Nephron (organoid): ENCODE measurements at regions not wholly inside any gene's neighbourhood (a gene's known extent, or its start where the extent isn't known, plus 50 kb on each side); places are given as distances from the start of the nearest gene placed in this dataset.

Source experiments
- H3K27ac Mint-ChIP-seq, 3 experiments: 2 replicates each; pipeline ENCODE4 v1.8.0; 2020; ENCODE audit warnings: mixed read lengths in 3 of 3, mild to moderate bottlenecking in 2 of 3, moderate library complexity in 1 of 3
- H3K27me3 Mint-ChIP-seq: 2 replicates; pipeline ENCODE4 v1.8.0; 2021; ENCODE audit warnings: low read depth, mild to moderate bottlenecking, moderate library complexity, mixed read lengths
- H3K36me3 Mint-ChIP-seq: 2 replicates; pipeline ENCODE4 v1.8.0; 2020; ENCODE audit warnings: low read depth, mixed read lengths
- H3K4me1 Mint-ChIP-seq: 2 replicates; pipeline ENCODE4 v1.8.0; 2020; ENCODE audit warnings: mixed read lengths
- H3K4me3 Mint-ChIP-seq, 3 experiments: 2 replicates each; pipeline ENCODE4 v1.8.0; 2020; ENCODE audit warnings: mild to moderate bottlenecking in 3 of 3, mixed read lengths in 3 of 3, moderate library complexity in 2 of 3
- H3K9me3 Mint-ChIP-seq: 2 replicates; pipeline ENCODE4 v1.8.0; 2020; ENCODE audit warnings: mixed read lengths
- TF ChIP-seq, protein P1 (sequence below), 3 experiments: fragments of 200-600 bp; sonication (generic); IDR thresholded peaks; one replicate each; pipeline ENCODE4 v1.5.0; 2021; ENCODE audit warnings: antibody characterized with exemption in 3 of 3; ENCODE audit not compliant: unreplicated experiment in 3 of 3

DNA sequence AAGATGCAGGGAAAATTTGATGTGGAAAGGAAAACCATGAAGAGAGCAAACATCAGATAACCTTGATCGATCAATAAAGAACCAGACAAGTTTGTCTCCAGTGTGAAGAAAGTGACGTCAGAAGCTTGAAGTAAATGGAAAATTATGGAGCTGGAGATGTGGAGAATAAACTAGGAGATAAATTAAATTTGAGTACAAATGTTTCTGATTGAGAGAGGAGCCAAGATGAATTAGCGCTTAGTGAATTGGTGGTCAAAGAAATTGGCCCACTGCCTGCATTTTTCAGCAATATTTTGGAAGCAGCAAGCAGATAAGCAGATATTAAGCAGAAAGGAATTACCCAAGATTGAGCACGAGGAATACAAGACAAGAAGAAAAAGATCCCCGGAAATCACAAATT is 567.3 kb upstream of the ZNF385D start:
- TF ChIP-seq, protein P1, sequence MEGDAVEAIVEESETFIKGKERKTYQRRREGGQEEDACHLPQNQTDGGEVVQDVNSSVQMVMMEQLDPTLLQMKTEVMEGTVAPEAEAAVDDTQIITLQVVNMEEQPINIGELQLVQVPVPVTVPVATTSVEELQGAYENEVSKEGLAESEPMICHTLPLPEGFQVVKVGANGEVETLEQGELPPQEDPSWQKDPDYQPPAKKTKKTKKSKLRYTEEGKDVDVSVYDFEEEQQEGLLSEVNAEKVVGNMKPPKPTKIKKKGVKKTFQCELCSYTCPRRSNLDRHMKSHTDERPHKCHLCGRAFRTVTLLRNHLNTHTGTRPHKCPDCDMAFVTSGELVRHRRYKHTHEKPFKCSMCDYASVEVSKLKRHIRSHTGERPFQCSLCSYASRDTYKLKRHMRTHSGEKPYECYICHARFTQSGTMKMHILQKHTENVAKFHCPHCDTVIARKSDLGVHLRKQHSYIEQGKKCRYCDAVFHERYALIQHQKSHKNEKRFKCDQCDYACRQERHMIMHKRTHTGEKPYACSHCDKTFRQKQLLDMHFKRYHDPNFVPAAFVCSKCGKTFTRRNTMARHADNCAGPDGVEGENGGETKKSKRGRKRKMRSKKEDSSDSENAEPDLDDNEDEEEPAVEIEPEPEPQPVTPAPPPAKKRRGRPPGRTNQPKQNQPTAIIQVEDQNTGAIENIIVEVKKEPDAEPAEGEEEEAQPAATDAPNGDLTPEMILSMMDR (IDR thresholded peaks at IDR 0.05; ENCODE audit: unreplicated experiment in 3 of 3): no peak

DNA sequence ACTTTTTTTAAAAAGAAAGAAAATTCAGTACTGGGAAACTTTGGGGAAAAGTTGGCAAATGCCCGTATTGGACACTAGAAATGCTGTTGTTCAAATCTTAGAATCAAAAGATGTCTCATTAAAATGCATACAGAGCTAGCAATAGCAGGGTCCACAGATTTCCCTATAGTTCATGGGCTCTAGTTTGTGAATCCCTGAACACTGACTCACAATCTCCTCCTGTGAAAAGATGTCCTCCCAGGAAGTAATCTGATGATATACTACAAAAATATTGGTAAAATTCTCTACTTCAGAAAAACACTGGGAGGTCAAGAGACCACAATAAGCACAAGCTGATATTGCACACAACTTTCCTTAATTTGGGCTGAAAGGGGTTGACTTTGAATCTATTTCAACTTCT is 568.4 kb upstream of the ZNF385D start:
- no peak overlapping the region for H3K4me3 Mint-ChIP-seq
- H3K27ac Mint-ChIP-seq: no peak overlapping the region
- H3K4me1 Mint-ChIP-seq: no peaks in the 10 kb centered on the region
- H3K36me3 Mint-ChIP-seq: no peaks in the 10 kb centered on the region
- TF ChIP-seq, protein P1 (IDR thresholded peaks at IDR 0.05; ENCODE audit: unreplicated experiment in 3 of 3): no peak
- H3K9me3 Mint-ChIP-seq: no peaks in the 10 kb centered on the region
- no peaks in the 10 kb centered on the region for H3K27me3 Mint-ChIP-seq

More for the DNA sequence above, 567.3 kb upstream of the ZNF385D start:
- no peaks in the 10 kb centered on the region for H3K27me3 Mint-ChIP-seq
- no peaks in the 10 kb centered on the region for H3K4me1 Mint-ChIP-seq
- H3K4me3 Mint-ChIP-seq: no peak overlapping the region
- H3K9me3 Mint-ChIP-seq: no peaks in the 10 kb centered on the region
- no peaks in the 10 kb centered on the region for H3K36me3 Mint-ChIP-seq
- H3K27ac Mint-ChIP-seq: no peak overlapping the region

DNA sequence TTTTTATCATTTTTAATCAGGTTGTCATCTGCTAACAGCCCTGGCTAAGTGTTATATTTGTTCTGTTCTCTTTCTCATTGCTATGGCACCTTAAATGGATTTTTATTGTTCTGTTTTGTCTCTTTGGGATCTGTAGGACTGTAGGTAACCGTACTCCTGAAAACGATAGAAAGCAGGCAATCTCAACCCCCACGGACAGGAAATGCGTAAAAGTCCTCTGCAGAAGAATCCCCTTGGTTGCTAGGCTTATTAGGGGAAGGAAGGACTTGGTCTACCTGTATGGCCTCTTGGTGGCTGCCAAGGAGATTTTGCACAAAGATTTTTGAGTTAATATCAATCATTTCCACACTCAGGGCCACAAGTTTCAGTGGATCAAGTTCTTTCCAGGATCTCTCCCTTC is 571.9 kb upstream of the ZNF385D start:
- no peak overlapping the region for H3K27ac Mint-ChIP-seq
- TF ChIP-seq, protein P1 (IDR thresholded peaks at IDR 0.05; ENCODE audit: unreplicated experiment in 3 of 3): no peak
- no peaks in the 10 kb centered on the region for H3K4me1 Mint-ChIP-seq
- H3K4me3 Mint-ChIP-seq: no peak overlapping the region
- H3K36me3 Mint-ChIP-seq: no peaks in the 10 kb centered on the region
- no peaks in the 10 kb centered on the region for H3K9me3 Mint-ChIP-seq
- H3K27me3 Mint-ChIP-seq: no peaks in the 10 kb centered on the region

DNA sequence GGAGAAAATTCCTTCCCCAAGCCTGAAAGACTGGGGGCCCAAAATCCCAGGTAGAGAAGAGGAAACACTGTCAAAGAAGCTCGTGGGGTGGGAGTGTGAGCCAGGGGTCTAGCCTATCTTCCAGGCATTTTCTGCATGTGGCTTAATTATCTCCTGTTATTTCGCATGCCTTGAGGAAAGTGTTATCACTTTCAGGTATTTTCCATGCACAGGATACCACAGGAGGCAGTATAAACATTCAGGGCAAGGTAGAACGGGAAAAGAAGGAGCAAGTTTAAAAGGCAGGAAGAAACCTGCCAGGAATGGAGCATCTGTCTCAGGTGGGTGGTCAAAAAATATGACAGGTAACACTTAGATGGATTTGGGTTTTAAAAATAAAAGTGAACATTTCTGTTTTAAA is 575.3 kb upstream of the ZNF385D start:
- TF ChIP-seq, protein P1 (IDR thresholded peaks at IDR 0.05; ENCODE audit: unreplicated experiment in 3 of 3): no peak
- Mint-ChIP-seq H3K4me1 (no peaks in the 10 kb centered on the region), H3K27me3 (no peaks in the 10 kb centered on the region), H3K9me3 (no peaks in the 10 kb centered on the region), H3K4me3 (no peak overlapping the region), H3K27ac (no peak overlapping the region), H3K36me3 (no peaks in the 10 kb centered on the region)

DNA sequence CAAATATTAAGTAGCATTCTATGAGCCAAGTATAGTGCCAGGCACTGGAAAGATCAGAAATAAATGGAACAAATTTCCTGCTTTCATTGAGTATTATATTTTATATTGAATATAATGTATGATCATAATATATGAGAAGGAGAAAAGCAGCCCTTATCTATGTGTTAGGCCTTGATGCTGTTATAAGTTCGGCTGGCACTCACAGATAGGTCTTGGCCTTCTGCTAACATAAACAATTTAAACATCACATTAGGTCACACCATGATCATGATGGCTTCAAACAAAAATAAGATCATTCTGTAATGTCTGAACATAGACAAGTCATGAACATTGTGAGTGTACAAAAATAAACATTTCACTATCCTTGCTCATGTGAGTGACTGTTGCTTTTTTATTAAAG is 584.0 kb upstream of the ZNF385D start:
- no peaks in the 10 kb centered on the region for H3K4me1 Mint-ChIP-seq
- H3K4me3 Mint-ChIP-seq: no peak overlapping the region
- H3K36me3 Mint-ChIP-seq: no peaks in the 10 kb centered on the region
- H3K27ac Mint-ChIP-seq: no peak overlapping the region
- no peaks in the 10 kb centered on the region for H3K27me3 Mint-ChIP-seq
- H3K9me3 Mint-ChIP-seq: no peaks in the 10 kb centered on the region
- TF ChIP-seq, protein P1 (IDR thresholded peaks at IDR 0.05; ENCODE audit: unreplicated experiment in 3 of 3): no peak

DNA sequence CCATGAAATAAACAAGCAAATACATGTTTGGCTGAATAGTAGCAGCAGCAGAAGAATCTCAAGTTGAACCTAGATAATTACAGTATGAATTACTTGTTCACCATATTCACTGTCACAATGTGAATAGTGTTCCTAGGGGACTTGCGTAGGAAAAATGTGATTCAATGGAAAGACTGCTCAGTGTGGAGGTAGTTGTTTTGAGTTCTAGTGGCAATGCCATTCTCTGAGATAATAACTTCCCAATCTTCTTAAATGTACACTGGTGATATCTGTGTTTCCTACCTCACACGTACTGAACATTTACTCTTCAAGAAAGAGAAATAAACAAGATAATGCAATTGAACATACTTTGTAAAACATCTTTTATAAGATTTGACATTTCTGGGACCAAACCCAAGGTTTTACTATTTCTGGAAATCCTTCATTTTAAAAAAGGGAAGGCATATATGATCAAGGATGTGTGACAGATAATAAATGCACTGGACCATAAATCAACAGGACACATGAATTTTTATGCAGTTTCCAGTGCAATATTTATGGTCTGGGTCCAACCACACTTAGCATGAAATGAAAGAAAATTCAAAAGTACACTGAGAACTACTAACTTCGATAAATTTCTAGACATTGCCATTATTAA is 598.3 kb upstream of the ZNF385D start:
- Mint-ChIP-seq H3K4me1 (peaks cover 9% of the 10 kb centered on the region), H3K4me3 (no peak overlapping the region), H3K36me3 (no peaks in the 10 kb centered on the region), H3K27ac (no peak overlapping the region), H3K9me3 (no peaks in the 10 kb centered on the region), H3K27me3 (peaks cover 4% of the 10 kb centered on the region)
- TF ChIP-seq, protein P1 (IDR thresholded peaks at IDR 0.05; ENCODE audit: unreplicated experiment in 3 of 3): no peak
